ENCODE measurements at regions not wholly inside any gene's neighbourhood (a gene's known extent, or its start where the extent isn't known, plus 50 kb on each side); places are given as distances from the start of the nearest gene placed in this dataset.

DNA sequence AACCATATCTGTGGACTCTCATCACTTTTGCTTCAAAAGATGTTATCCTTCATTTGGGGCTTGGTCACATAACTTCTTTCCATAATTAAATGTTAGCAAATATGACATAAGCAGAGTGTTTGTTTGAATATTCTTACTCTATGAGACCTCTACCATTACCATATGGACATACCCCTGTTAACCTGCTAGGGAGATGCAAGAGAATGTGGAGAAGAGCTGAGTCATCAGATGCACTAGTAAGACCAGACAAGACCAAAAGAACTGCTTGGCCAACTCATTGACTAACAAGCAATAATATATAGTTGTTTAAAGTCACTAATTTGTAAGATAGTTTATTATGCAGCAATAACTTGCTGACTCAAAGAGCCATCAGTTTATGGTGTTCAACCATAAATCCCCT, 652.9 kb downstream of the SMARCA1 start:
- TF ChIP-seq POLR2A (IDR thresholded peaks at IDR 0.05): no peak
- TF ChIP-seq, protein P1, sequence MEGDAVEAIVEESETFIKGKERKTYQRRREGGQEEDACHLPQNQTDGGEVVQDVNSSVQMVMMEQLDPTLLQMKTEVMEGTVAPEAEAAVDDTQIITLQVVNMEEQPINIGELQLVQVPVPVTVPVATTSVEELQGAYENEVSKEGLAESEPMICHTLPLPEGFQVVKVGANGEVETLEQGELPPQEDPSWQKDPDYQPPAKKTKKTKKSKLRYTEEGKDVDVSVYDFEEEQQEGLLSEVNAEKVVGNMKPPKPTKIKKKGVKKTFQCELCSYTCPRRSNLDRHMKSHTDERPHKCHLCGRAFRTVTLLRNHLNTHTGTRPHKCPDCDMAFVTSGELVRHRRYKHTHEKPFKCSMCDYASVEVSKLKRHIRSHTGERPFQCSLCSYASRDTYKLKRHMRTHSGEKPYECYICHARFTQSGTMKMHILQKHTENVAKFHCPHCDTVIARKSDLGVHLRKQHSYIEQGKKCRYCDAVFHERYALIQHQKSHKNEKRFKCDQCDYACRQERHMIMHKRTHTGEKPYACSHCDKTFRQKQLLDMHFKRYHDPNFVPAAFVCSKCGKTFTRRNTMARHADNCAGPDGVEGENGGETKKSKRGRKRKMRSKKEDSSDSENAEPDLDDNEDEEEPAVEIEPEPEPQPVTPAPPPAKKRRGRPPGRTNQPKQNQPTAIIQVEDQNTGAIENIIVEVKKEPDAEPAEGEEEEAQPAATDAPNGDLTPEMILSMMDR (IDR thresholded peaks at IDR 0.05): no peak

Data from Peyer's patch (tissue), 4 donors.